Panc1 (cell line): ENCODE measurements at regions not wholly inside any gene's neighbourhood (a gene's known extent, or its start where the extent isn't known, plus 50 kb on each side); places are given as distances from the start of the nearest gene placed in this dataset.

Source experiments
- POLR2AphosphoS5 ChIP-seq: IDR thresholded peaks from 2 replicates; pipeline ENCODE4 v1.6.1; 2012; ENCODE audit warnings: mild to moderate bottlenecking, low read depth, low read length, moderate library complexity
- REST ChIP-seq, 2 experiments: IDR thresholded peaks; 2 replicates each; pipeline ENCODE4 v1.6.1; 2011 to 2012; ENCODE audit warnings: low read depth in 2 of 2, control low read depth in 1 of 2, low read length in 1 of 2, mild to moderate bottlenecking in 1 of 2, moderate library complexity in 1 of 2; ENCODE audit not compliant: insufficient read depth in 1 of 2
- TCF7L2 ChIP-seq: IDR thresholded peaks from 2 replicates; pipeline ENCODE4 v1.6.1; 2011; ENCODE audit warnings: mild to moderate bottlenecking, low read depth, low read length, inconsistent platforms
- TF ChIP-seq, protein P1 (sequence below): fragments of 450-650 bp; IDR thresholded peaks from 2 replicates; pipeline ENCODE4 v1.5.1; 2017; ENCODE audit warnings: mild to moderate bottlenecking

GRCh38 chr1:38570657-38570975 is 289.0 kb downstream of the RRAGC start:
- no peak for TF ChIP-seq REST (IDR thresholded peaks at IDR 0.05; ENCODE audit: insufficient read depth in 1 of 2, low read depth in 2 of 2, low read length in 1 of 2)
- TF ChIP-seq, protein P1, sequence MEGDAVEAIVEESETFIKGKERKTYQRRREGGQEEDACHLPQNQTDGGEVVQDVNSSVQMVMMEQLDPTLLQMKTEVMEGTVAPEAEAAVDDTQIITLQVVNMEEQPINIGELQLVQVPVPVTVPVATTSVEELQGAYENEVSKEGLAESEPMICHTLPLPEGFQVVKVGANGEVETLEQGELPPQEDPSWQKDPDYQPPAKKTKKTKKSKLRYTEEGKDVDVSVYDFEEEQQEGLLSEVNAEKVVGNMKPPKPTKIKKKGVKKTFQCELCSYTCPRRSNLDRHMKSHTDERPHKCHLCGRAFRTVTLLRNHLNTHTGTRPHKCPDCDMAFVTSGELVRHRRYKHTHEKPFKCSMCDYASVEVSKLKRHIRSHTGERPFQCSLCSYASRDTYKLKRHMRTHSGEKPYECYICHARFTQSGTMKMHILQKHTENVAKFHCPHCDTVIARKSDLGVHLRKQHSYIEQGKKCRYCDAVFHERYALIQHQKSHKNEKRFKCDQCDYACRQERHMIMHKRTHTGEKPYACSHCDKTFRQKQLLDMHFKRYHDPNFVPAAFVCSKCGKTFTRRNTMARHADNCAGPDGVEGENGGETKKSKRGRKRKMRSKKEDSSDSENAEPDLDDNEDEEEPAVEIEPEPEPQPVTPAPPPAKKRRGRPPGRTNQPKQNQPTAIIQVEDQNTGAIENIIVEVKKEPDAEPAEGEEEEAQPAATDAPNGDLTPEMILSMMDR, result no peak
- TF ChIP-seq POLR2AphosphoS5, result no peak
- TF ChIP-seq TCF7L2, result no peak
